SIG-M5 treated with dmso at 0.1 percent for 504 hours (cell line): ENCODE measurements at regions not wholly inside any gene's neighbourhood (a gene's known extent, or its start where the extent isn't known, plus 50 kb on each side); places are given as distances from the start of the nearest gene placed in this dataset.
"Not testable (repeated sequence)": the region's sequence is repeated elsewhere in the genome, so short reads cannot be mapped to it uniquely, and the experiment has no call there.

Experiments
- DNase-seq: peaks from one replicate; lab custom pipeline; 2025; ENCODE audit not compliant: unreplicated experiment; lab: John Stamatoyannopoulos, UW

DNA sequence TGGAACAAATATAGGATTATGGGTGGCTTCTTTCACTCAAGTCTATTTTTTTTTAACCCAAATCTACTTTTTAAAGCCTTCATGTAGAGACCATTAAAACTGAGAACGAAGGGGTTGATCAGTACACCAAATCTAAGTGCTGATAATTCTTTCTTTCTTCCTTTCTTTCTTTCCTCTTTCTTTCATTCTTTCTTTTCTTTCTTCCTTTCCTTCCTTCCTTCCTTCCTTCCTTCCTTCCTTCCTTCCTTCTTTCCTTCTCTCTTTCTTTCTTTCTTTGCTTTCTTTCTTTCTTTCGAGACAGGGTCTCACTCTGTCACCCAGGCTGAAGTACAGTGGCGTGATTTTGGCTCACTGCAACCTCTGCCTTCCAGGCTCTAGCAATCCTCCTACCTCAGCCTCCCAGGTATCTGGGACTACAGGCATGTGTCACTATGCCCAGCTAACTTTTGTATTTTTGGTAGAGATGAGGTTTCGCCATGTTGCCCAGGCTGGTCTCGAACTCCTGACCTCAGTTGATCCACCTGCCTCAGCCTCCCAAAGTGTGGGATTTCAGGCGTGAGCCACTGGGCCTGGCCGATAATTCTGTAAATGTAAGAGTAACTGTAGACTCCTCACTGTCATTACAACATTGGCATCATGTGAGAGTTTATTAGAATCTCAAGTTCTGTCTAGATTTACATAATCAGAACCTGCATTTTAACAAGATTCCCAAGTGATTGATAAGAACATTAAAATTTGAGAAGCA, 236.4 kb downstream of the TFEC start:
- no peak for DNase-seq

DNA sequence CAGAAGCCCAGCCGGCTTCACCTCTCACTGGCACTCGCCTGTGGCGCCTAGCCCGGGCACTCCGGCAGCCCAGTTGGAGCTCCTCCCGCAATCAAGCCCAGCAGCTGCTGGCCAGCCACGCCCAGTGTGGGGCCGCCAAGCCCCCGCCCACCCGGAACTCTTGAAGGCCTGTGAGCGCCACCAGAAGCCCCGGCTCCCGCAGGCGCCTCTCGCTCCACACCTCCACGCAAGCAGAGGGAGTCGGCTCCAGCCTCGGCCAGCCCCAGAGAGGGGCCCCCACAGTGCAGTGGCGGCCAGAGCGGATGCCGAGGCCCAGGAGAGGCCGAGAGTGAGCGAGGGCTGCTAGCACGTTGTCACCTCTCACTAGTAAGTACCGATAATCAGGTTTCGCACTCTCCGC, 240.7 kb downstream of the TFEC start:
- DNase-seq = no peak

DNA sequence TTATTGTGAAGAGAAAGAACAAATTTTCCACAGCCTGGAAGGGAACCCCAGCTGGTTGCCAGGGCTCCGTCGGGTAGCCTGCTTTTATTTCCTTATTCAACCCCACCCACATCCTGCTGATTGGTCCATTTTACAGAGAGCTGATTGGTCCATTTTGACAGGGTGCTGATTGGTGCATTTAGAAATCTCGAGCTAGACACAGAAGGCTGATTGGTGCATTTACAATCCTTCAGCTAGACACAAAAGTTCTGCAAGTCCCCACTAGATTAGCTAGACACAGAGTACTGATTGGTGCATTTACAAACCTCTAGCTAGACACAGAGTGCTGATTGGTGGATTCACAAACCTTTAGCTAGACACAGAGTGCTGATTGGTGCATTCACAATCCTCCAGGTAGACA, 241.1 kb downstream of the TFEC start:
- not testable (repeated sequence) for DNase-seq

DNA sequence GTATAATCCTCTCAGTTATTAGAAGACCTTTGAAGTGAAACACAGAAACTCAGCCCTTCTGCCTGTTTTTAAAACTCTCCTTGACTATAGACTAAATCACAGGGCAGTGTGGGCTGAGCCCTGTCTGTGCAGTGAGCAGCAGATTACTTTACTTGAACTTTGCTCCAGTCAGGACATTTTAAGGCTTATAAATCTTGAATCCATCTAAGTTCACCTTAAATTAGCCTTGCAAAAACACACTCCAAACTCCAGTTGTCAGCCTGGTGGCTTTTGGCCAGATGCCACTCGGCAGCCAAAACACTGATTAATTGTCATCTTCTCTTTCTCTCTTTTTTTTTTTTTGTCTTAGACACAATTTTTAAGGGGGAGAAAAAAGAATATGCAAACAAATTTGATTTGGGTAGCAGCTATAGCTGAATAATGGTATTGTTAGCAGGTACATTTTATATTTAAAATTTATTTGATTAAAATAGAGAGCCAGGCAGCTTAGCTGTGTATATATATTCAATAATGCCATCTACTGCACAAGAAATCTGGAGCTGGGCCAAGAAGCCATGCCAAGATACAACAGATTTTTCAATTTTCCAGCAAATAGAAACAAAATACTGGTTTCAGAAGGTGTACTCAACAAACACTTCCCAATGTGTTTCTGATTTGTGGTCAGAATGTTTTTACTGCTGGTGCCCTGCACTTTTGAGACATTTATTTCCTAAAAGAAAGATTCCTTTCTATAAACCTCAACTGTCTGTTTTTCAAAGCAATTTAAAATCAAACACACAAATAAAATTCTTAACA, 247.7 kb downstream of the TFEC start:
- DNase-seq = no peak

DNA sequence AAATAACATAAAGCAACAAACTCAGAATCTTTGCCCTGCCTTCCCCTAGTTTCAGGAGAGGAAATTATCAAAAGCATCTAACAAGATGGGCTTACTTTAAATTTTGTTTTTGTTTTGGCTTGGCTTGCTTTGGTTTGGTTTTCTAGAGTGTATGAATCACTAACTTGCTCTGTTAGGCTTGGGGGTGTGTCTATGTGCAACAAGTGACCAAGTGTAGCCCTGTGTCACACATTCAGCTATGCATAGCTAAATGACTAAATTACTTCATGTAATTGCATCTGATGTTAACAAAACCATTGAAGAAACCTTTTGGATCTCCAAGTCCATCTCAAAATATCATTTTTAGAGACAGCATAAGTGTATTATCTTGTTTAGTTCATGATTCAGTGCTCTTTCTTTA, 251.0 kb downstream of the TFEC start:
- DNase-seq = no peak

DNA sequence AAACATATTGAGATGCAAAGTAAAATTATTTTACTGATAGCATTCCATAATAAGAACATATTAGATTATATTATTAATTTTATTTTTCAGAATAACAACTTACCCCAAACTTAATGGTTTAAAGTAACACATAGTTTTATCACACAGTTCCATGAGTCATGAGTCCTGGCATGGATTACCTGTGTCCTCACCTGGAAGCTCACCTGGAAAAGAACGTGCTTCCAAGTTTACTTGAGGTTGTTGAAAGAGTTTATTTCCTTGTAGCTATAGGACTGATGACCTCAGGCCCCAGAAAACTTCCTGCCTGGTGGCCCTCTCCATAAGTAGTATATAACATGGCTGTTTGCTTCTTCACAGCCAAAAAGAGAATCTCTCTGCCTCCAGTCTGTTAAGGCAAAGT, 254.6 kb downstream of the TFEC start:
- DNase-seq = no peak

DNA sequence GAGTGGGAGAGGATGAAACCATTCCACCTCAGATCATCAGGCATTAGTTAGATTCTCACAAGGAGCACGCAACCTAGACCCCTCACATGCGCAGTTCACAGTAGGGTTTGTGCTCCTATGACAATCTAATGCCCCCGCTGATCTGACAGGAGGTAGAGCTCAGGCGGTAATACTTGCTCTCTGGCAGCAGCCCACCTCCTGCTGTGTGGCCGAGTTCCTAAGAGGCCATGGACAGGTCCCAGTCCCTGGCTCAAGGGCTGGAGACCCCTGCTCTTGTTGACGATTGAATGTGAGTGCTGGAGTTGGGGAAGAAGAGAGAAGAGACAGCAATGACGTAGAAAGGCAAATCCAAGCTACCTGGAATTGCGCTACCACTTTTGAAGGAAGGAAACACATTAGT, 267.2 kb downstream of the TFEC start:
- no peak for DNase-seq

DNA sequence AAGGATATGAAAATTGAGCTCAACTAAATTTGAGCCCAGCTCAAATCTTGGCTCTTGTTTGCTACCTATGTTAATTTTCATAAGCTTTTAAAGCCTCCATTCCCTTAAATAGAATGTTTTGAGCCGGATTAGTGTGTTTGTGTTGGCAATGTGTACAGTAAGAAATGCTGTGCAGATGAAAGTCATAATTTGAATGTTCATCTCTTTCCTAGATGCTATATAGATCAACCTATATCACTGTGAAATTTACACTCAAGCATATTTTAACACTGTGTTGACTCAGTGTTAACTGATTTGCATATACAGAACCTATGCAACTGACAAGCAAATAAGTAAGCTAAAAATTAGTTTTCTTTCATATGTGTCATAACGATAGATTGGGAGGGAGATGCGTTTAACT, 272.5 kb downstream of the TFEC start:
- DNase-seq = no peak

DNA sequence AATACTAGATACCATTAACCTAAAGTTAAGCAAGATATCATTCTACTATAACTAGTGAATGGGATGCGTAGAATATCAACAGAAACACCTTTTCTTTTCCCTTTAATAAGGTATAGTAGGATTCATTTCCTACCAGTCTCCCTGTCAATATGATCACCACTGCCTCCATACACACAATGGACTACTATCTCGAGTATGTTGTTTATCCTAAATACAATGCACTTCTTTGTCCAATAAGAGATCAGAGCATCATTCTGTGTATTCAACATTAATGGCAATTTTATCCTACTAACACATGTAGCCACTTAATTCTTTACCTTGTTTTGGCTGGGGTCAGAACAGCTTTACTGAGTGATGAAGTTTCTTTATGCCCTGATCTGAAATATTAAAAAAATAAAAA, 276.3 kb downstream of the TFEC start:
- no peak for DNase-seq

DNA sequence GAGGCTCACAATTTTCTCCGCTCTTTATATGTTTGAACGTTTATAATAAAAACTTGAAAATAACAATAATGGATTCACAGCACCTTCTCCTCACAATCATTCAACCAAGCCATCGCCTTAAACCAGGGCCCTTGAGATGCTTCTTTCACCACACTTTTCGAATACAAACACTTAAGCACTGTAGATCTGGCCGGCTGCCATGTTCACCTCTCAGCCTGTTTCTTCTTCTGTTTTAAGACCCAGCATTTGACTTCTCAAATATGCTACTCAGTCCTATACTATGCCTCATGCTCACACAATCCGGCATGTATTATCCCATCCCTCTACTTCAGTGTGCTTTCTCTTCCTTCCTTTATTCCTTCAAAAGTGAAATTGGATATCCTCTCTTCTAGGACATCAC, 280.6 kb downstream of the TFEC start:
- no peak for DNase-seq

DNA sequence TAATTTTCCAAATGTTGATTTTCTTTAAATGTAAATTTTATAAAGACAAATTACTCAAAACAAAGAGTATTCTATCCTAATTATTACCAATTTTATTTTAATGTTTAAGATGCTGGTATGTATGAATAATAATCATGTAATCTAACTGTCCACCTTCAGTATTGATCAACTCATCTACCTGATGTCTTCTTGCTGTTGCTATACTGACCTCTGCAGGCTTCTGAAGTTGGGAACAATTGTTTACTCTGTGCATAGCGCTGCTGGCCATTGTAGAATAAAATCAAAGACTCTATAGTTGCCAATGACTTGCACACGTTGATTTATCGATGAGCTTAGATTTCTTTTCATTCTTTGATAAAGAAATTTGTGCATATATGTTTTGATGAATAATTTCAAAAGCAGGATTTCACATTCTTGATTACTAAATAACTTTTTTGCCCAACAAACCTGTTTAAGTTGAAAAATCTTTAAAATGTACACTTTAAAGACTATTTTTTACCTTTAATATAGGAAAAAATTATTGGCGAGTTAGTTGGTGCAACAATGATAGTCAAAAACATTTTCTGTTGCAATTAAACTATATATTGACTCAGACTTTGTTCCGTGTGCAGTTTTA, 282.3 kb downstream of the TFEC start:
- DNase-seq = peak; percentile 9

DNA sequence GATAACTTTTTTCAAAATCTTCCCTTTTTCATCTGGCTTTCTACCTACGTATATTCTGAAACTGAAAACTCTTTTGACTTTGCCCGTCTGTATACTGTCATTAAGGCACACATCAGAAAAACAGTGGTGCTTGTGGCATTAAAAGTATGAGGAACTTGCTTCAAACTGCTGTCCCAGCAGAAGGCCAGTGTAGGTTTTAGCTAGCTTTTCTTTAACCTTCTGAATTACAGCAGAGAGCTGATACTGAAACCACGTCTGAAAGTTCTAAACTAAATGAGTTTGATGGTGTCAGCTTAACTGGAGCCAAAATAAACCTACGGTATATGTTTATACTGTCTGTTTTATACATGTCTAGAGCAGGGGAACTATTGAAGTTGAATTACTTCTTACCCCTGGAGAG, 283.4 kb downstream of the TFEC start:
- no peak for DNase-seq

DNA sequence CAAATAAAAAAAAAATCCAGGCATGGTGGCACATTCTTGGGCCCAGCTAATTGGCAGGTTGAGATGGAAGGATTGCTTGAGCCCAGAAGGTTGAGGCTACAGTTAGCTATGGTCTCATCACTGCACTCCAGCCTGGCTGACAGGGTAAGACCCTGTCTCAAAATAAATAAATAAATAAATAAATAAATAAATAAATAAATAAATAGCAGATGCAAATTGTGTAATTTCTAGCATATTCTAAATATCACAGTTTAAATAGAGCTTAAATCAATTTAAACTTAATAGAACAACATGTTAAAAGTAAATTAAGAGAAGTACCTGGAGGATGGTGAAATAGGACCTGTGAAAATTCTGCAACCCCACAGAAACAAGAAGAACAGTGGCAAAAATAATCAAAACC, 290.5 kb downstream of the TFEC start:
- DNase-seq = no peak

DNA sequence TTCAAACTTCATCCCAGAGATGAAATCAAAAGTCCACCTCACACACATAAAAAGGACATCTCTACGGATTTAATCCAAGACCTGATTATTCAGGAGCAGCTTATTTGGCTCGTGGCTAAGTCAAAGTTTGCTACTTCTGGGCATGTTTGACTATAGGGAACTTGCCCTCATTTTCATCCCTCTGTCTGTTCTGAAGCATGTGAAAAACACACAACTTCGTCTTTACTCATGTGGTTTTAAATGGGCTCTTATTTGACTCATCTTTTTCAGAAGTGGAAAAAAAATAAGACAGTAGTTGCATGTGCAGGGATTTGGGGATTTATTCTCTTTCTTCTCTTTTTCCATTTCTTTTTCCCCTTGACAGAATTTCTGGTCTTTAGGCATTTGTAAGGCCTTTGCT, 295.9 kb downstream of the TFEC start:
- DNase-seq = no peak

DNA sequence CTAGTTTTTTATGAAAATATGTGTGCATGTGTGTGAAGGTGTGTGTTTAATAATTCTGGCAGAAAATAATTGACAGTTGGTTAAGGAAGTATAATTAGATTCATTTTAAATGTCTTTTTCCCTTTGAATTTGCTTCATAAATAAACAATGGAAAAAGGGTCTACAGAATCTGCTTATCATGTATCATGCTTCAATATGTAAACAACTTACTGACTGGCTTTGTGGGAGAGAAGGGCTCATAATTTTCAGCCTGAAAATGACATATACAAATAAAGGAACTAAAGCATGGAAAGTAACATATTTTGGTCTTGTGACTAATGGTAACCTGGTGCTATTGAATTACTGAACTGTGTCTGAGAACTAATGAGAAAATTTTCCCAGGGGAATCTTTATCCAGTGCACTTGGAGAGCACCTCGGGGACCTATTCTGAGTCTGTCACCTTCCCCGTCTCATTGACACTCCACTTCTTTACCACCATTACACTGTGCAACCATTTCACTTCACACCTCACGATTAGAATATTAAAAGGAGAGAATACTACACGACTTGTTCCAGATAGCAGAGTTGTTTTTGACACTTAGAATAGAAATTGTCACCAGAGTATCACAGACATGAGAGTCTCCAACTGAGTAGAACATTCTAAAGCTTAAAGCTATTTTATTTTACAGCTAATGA, 298.6 kb downstream of the TFEC start:
- no peak for DNase-seq

DNA sequence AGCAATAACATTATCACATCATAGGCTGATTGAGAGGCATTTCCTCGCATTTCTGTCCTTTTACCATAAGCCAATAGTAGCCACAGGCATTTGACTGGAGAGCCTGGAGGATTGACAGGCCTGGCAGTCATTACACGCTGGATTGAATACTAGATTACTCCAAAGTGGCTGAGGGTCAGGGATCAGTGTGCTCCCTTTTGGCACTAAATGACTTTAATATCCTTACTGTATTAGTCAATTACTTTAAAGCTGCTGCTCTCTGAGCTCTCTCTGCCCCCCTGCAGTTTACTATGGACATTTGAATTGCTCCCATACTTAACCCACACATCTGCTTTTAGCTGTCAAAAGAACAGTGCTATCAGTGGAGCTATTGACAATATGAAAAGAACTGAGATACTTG, 302.0 kb downstream of the TFEC start:
- DNase-seq = no peak

DNA sequence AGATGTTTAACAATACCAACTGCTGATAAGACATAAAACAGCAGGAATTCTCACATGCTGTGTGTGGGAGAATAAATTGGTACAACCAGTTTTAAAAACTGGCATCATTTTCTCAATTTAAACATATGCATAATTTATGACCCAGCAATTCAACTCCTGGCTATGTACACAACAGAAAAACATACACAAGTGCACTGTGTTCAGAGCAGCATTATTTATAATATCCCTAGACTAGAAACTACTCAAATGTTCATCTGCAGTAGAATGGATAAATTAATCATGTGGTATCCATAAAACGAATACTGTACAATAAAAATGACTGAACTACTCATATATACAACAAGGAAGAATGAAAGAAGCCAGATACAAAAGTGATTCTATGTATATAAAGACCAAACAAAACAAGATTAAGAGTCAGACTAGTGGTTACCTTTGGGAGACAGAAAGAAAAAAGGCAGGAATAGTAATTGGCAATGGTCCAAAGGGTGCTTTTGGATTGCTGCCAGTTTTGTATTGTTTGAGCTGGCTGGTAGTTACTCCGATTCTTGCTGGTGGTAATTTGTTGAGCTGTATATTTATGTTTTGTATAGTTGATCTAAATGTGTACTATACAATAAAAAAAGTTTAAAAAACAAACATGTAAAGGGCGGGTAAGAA, 306.0 kb downstream of the TFEC start:
- DNase-seq = no peak

DNA sequence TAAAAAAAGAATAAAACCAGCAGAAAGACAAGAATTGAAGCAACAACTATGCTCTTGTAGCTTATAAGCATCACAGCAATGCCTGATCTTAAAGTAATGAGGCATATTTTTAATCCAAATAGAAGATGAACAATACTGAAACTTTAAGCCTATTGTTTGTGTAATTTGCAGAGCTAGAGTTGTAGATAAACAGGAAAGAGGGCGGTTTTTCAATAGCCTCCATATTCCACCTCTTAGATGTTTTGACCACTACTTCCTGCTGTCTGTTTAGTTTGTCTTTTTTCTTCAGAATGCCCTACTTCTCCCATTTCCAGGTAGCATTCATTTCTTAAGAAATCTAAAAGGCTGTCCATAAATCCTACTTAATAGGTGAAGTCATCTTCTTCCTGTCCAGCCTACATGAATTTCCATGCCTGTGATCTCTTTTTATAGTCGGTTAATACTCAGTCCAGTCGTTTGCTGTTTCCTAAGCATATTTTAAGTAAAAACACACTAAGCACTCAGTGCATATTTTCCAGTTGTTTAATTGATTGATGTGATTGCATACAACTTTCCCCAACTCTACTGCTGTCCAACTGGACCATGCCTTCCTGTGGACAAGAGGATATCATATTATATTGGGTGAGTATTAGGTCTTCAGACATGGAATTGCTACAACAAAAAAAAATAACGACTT, 308.1 kb downstream of the TFEC start:
- DNase-seq = no peak

DNA sequence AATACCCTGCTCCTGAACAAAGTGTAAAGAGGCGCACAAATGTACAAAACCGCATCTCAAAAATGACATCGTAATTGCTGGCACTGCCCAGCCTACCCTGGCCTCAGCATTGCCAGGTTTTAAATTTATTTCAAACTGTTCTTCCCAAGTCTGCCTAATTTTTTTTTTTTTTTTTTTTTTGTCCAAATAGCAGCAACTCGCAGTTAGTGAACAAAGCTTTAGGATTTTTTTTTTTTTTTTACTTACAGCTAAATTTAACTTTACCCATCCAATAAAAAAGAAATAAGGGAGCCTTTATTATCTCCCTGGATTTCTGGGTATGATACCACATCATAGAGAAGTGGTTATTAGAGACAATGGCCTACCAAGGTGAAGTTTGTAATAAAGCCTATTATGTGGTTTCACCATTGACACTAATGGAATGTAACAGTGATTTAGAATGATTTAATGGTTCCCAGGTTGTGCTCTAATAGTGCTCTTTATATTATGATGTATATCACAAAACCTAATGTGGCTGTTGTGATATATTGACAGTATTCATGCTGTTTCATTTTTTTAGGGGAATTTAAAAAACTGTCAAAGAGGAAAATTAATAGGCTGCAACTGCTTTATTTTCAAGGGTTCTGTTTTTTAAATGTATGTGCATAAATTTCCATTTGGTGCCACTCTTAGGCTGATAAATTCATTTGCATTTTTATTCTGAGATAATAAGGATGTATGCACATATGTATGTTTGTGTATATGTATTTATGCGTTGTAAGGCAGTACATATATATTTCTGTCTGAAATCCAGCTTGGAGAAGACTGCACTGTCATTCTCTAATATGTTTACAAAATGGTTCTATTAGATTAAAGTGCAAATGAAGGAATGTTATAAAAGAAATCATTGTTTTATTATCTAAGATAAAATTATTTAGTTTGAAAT, 309.0 kb downstream of the TFEC start:
- no peak for DNase-seq

DNA sequence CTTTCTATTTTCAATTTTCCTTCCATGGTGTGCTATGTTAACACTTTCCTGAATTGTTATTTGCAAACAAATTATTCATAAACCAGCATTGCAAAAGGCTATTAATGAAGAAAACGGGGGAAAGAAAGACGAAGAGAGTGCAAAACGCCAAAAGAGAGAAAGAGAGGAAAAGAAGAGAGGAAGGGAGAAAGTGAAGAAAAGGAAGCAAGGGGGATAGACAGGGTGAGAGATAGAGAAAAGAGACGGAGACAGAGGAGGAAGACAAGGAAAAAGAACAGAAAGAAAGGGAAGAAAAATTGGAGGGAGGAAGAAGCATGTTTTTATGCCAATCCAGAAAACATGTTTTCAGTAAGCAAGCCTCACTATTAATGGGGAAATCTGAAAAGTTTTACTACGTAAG, 310.6 kb downstream of the TFEC start:
- DNase-seq = no peak
